DMS 273 treated with DMSO at 0.1 percent for 48 hours (cell line): ENCODE measurements at regions not wholly inside any gene's neighbourhood (a gene's known extent, or its start where the extent isn't known, plus 50 kb on each side); places are given as distances from the start of the nearest gene placed in this dataset.

Experiments
- DNase-seq: peaks from one replicate; lab custom pipeline; 2025; lab: John Stamatoyannopoulos, UW

GRCh38 chr22:49238181-49239141 is 589.2 kb downstream of the BRD1 start:
- no peak for DNase-seq

- DNase-seq = no peak
These were observed 590.0 kb downstream of the BRD1 start for GRCh38 chr22:49237703-49238102.

GRCh38 chr22:49237279-49237678 is 590.4 kb downstream of the BRD1 start:
- DNase-seq = no peak

DNA sequence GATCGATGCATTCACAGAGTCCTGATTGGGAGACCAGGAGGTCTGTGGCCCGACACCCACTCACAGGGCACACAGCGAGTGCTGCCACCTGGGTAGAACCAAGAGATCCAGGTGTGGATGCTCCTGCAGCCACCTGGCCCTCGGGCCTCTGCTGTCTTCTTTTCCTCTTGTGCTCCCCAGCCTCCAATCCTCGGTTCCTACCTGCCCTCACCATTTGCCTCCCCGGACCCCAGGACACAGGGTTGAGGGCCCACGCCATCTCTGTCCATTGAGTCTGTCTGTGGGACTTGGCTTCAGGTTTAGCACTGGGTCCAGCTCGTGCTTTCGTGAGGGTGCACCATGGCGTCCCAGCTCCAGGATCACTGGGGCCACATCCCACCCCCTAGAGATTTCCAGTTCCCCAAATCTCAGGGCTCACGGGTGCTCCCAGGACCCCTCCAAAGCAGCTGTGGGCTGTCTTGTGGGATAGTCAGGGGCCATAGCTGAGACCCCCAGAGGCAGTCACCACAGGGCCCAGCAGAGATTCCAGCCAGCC is 591.1 kb downstream of the BRD1 start:
- no peak for DNase-seq

- DNase-seq = no peak
These were observed 592.0 kb downstream of the BRD1 start for GRCh38 chr22:49235463-49236300.

GRCh38 chr22:49234459-49234858 is 593.2 kb downstream of the BRD1 start:
- DNase-seq = no peak

- DNase-seq = no peak
These were observed 594.1 kb downstream of the BRD1 start for GRCh38 chr22:49233507-49234100.

DNA sequence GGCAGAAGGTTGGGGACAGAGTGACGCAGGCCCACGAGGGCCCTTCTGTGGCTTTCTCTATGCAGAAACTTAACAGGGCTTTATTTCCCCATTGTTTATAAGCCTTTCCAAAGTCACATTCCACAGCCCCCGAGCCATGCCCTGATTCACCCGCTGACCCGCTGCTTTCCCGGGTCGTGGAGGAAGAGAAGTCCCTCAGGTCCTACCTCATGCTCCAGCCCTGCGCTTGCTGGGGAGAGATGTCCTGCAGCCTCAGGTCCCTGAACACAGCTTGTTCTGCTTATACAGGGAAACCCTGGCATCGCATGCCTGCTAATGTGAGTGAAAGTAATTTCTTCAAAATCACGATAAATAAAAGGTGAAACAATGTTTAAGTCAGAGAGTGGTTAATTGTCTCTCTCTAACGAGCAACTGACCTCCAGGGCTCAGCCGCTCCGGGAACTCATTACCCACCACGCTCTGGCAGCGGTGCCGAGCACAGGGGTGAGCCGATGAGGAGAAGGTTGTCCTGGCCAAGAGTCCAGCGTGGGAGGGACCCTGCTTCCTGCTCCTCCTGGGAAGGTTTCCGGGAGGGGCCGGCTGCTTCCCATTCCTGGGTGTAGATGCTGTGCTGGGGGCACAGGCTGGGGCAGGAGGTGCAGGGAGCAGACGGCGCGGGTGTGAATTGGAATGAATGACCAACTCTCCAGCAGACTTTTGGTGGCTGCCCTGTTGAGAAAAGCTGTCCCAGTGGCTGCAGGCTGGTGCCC is 595.2 kb downstream of the BRD1 start:
- DNase-seq = no peak

- DNase-seq = no peak
These were observed 597.5 kb downstream of the BRD1 start for GRCh38 chr22:49230194-49230577.

DNA sequence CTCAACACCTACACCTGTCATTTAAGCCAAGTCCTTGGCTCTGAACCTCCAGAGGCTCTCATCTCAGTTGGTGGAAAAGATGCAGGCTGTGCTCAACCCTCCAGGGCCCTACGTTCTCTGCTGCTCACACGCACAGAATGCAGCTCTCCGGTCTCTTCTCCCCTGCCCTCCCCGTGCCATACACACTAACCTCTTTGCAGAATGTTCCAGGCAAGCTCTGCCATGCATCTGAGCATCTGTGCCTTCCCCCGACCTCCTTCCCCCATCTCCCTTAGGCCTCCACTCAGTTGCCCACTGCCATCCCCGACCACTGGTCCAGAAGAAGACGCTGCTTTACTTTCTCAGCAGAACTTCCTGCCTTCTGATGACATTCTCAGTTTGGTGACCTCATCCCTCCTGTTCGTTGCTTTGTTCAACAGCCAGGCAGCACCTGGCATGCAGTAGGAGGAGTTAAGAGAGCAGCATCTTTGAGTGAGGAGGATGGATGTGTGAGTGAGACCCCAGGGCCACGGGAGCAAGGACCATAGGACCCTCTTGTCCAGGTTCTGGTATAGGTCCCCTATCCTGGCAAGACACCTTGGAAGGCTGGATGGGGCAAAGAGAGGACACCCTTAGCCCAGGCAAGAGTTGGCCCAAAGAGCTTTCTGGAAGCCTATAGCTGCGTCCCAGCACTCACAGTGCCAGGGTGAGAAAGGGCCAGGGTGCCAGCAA is 598.0 kb downstream of the BRD1 start:
- no peak for DNase-seq

GRCh38 chr22:49228431-49229037 is 599.1 kb downstream of the BRD1 start:
- no peak for DNase-seq

DNA sequence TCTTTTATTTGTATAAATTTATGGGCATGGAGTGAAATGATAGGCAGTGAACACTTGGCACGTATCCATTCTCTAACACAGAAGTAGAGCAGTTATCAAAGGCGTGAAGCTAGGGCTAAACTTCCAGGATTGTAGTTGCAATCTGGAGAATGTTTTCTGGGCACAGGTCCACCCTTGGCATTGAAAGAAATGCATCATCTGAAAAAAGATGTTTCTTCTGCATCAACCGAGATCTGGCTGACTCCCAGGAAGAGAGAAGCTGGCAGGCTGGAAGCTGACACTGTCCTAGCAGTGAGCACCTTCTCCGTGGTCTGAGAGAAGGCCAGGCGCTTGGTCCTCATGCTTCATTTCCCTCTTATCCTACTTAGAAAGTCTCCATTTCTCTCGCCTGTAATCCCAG is 600.0 kb downstream of the BRD1 start:
- DNase-seq = no peak

DNA sequence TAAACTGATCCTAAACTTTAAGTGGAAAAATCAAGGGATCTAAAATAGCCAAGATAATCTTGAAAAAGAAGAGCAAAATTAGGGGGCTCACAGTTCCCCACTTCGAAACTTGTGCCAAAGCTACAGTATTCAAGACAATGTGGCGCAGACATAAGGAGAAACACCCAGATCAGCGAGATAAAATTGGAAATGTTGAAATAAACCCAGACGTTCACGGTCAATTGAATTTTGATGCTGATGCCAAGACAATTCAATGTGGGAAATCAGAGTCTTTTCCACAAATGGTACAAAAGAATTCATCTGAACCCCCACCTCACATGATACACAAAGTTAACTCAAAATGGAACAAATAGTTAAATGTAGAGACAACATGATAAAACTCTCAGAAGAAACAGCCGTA is 601.6 kb downstream of the BRD1 start:
- no peak for DNase-seq

DNA sequence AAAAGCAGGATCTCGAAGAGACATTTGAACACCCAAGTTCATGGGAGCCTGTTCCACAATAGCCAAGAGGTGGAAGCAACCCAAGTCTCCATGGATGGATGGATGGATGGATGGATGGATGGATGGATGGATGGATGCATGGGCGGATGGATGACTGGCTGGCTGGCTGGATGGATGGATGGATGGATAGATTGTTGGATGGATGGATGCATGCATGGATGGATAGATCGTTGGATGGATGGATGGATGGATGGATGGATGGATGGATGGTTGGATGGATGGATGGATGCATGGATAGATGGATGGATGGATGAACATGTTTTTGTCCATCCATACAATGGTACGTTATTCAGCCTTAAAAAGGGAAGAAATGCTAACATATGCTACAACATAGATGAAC is 603.4 kb downstream of the BRD1 start:
- no peak for DNase-seq

DNA sequence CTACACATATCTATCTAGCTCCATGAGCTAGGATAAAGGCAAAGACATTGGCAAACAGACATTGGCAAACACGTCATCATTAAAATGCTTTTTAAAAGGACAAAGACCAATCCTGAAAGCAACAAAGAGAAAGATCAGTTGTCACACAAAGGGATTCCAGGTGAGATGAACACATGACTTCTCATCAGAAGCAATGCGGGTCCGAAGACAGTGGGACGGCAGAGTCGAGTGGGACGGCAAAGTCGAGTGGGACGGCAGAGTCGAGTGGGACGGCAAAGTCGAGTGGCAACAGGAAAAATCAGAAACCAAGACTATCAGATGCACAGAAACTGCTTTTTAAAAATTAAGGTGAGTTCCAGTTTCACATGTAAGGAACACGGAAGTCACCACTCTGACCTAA is 609.5 kb downstream of the BRD1 start:
- DNase-seq = no peak

DNA sequence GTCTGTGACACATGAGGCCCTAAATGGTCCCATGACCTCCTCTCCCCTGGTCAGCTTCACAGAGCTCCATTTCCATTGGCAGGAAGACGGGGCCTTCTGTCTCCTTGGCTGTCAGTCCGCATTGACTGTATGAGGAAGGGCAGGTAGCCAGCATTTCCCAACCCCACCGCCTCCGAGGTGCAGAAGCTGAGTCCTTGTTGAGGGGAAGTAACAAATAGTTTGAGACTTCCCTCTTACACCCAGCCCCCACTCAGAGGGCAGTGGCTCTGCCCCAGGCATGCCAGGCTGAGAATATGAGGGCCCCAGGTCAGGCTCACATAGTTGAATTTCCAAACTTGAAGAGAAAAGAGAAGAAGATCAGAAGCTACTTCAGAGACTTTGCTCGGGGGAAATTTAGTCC is 611.1 kb downstream of the BRD1 start:
- DNase-seq = no peak

DNA sequence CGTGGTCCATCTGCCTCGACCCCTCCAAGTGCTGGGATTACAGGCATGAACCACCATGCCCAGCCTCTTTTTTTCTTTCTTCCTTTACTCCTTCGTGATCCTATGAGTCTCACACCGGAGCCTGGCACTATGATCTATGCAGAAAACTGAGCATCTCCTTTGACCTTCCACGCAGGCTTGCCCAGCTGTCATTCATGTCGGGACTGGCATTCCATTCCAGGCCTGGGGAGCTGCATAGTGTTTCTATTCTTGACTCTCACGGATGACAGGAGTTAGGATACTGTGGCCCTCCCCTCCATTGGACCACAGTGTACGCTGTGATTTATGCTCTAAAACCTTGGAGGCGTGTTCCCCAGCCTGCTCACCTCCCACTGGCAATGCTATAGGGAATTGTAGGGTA is 611.8 kb downstream of the BRD1 start:
- DNase-seq = no peak

DNA sequence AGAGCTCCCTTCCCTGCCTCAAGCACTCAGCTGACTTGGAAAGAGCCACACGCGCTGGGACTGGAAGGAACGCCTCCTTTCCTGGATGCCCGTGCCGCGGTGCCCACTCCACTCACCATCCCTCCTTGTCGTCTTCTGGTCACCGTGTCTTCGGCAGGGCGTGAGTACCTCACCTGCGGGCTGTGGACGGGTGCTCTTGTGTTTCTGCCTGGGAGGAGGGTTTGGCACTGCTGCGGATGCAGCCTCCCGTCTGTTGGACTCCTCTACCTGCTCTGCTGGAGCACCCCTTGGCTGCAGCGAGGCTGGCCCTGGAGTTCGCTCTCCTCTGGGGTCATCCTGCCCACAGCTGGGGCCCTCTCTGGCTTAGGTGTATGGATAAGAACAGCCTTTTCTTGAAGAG is 612.7 kb downstream of the BRD1 start:
- no peak for DNase-seq

DNA sequence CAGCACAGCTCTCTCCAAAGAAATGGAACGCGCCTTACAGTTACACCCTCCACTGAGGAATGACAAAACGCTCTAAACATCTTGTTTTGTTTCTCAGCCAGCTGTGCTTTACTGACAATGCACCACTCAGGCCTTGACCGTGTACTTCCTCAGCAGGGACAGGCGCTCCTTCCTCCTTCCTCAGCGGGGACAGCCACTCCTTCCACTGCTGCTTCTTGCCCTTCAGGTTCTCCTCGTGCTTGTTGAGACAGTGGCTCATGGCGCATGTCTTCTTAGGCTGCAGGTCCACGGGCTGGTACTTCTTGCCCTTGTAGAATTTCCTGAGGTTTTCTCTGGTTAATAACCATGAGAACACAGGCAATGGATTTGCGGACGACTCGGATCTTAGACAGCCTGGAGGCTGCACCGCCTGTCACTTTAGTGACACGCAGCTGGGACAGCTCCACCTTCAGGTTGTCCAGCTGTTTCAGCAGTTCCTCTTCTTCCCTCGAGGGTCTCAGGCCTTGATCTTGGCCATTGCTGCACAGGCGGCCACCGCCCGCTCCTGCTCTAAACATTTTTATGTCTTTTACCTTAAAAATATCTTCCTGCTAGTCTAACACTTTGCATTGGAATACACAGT is 613.8 kb downstream of the BRD1 start:
- DNase-seq = no peak

GRCh38 chr22:49212466-49212865 is 615.2 kb downstream of the BRD1 start:
- no peak for DNase-seq
